ENCODE measurements at regions not wholly inside any gene's neighbourhood (a gene's known extent, or its start where the extent isn't known, plus 50 kb on each side); places are given as distances from the start of the nearest gene placed in this dataset.

DNA sequence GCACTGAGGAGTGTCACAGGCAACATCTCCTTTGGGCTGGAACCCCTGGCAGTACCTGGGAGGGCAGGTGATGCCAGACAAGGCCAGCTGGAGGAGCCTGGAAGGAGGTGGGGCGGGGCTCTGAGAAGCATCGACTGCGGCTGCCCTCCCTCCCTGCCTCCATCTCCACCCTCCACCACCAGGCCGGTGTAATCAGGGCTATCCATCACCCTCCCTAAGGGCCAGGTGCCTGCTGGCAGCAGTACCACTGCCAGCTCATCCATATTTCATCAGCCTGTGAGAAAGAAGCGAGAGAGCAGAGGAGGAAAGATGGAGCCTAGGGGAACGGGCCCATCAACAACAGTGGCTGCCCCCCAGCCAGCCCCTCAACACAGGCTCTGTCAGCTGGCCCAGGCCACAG, 51.4 kb upstream of the RASD2 start:
- no peak overlapping the region for H3K4me3 ChIP-seq
- TF ChIP-seq POLR2AphosphoS5 (IDR thresholded peaks at IDR 0.05): no peak
- TF ChIP-seq POLR2A (IDR thresholded peaks at IDR 0.05): no peak
- TF ChIP-seq, protein P1, sequence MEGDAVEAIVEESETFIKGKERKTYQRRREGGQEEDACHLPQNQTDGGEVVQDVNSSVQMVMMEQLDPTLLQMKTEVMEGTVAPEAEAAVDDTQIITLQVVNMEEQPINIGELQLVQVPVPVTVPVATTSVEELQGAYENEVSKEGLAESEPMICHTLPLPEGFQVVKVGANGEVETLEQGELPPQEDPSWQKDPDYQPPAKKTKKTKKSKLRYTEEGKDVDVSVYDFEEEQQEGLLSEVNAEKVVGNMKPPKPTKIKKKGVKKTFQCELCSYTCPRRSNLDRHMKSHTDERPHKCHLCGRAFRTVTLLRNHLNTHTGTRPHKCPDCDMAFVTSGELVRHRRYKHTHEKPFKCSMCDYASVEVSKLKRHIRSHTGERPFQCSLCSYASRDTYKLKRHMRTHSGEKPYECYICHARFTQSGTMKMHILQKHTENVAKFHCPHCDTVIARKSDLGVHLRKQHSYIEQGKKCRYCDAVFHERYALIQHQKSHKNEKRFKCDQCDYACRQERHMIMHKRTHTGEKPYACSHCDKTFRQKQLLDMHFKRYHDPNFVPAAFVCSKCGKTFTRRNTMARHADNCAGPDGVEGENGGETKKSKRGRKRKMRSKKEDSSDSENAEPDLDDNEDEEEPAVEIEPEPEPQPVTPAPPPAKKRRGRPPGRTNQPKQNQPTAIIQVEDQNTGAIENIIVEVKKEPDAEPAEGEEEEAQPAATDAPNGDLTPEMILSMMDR (IDR thresholded peaks at IDR 0.05): no peak
- no peak for TF ChIP-seq EP300 (IDR thresholded peaks at IDR 0.05)
- no peaks in the 10 kb centered on the region for H3K9me3 ChIP-seq
- H3K4me1 ChIP-seq: no peaks in the 10 kb centered on the region
- no peak overlapping the region for H3K27ac ChIP-seq
- no CpG with 5 or more reads among the region's 6 CpGs for WGBS, 2 donors (ENCODE audit: low coverage in 1 of 2)
- no peaks in the 10 kb centered on the region for H3K36me3 ChIP-seq
- no peaks in the 10 kb centered on the region for H3K27me3 ChIP-seq
- ATAC-seq: no peak
